ENCODE measurements at regions not wholly inside any gene's neighbourhood (a gene's known extent, or its start where the extent isn't known, plus 50 kb on each side); places are given as distances from the start of the nearest gene placed in this dataset.

DNA sequence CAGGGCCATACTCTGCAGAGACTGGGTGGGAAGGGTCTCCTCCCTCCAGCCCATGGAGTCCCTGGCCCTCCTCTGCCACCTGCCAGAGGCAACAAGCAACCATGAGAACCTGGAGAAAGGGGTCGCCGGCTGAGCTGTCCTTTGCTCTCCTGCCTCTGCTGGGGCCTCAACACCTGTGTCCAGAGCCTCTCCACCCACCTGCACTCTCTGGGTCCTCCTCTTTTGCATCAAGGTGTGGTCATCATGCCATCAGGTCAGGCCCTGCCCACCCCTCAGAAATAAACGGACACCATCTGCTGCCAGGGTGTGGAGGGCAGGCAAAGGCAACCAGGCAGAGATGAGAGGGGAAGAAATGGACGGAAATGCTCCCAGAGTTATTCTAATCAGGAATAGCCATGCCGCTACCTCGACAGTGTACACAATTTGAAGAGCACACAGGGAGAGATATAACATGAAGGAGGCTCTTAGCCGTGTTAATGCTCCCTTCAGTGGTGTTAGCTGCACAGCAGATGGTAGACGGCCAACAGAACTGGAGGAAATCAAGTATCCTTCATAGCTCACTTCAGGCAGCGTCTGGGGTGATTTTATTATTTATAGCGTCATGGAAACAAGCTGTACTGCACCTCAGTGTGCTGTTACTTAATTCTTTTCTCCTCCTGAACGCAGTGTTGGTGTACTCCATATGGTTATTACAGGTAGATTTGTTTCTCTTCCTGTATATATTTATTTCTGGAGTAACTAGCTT is 247.9 kb downstream of the TSN start:
- no peak for FAIRE-seq

GRCh38 chr2:122007126-122007525 is 251.7 kb downstream of the TSN start:
- DNase-seq (ENCODE audit: insufficient read length, low spot score) = no peak
- no peak for FAIRE-seq

More for the DNA sequence above, 247.9 kb downstream of the TSN start:
- DNase-seq (ENCODE audit: insufficient read length, low spot score) = no peak

DNA sequence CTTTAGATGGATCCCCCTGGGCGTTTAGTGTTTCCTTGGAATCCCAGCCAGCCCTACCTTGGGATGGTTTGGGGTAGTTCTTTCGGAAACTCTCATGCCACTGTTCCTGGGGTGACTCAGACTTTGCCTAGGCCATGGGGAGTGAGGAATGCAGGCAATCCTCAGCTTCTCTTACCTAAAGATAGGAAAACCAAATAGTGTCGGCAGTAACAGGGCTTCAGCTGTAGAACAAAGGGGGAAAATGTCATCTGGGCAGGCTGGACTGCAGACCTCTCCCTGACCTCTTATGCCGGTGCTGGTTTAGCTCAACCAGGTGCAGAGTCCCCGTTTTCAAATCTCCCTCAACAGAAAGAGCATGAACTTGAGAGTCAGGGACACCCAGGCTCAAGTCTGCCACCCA is 252.1 kb downstream of the TSN start:
- no peak for FAIRE-seq

GRCh38 chr2:122009561-122009960 is 254.1 kb downstream of the TSN start:
- no peak for FAIRE-seq
- DNase-seq (ENCODE audit: insufficient read length, low spot score) = no peak

More for the DNA sequence above, 252.1 kb downstream of the TSN start:
- DNase-seq (ENCODE audit: insufficient read length, low spot score) = no peak

DNA sequence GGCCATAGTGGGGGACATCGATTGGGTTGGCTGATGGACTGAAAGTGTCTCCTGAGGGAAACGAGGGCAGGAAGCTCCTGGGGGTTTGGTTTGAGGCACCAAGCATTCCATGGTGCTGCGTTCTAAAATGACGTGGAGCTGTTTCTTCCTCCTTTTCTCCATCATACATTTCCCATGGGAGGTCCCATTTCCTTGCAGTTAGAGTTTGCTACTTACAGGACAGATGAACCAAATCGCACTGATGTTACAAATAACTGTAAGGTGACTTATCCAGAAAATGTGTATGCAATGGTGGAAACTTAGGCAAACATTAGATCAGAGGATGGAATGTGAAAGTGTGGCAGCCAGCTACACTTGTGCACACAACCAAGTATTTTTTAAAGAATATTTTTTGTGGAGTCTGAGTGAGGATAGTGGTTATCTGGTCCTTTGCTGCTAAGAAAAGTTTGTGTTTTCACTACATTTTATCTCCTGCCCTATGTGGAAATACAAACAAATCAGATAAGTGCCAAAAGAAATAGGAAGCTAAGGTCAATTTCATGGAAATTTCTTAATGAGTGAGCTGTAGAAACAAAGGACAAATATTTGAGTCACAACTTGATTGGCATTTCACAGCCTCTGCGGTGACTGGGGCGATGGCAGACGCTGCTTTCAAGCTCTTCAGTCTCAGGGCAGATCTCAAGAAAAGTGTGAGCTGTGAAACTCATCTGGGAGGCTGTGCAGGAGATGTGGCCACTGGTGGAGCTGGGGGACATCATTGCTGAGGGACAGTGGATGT is 256.2 kb downstream of the TSN start:
- DNase-seq (ENCODE audit: insufficient read length, low spot score) (no peak), FAIRE-seq (no peak)

GRCh38 chr2:122018736-122019135 is 263.3 kb downstream of the TSN start:
- DNase-seq (ENCODE audit: insufficient read length, low spot score) = no peak
- no peak for FAIRE-seq

DNA sequence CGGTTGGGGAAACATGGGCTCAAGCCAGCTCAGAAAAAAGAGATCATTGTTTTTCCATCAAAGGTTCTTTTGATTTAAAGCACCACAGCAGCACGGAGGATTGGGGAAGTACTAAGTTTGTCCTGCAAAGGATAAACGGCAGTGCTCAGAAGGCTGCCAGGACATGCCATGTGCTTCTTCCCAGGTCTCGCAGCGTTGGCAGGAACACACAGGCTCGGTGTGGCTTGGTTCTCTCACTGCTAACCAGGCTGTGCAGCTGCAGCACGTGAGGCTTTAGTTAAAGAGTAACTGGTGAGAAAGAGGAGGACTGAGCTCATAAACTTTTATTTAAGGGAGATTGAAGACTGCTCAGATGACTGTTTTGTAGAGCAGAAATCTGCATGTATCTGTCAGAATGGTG is 264.3 kb downstream of the TSN start:
- FAIRE-seq (no peak), DNase-seq (ENCODE audit: insufficient read length, low spot score) (no peak)

- FAIRE-seq (no peak), DNase-seq (ENCODE audit: insufficient read length, low spot score) (no peak)
Measured at GRCh38 chr2:122020377-122020776, 264.9 kb downstream of the TSN start.

DNA sequence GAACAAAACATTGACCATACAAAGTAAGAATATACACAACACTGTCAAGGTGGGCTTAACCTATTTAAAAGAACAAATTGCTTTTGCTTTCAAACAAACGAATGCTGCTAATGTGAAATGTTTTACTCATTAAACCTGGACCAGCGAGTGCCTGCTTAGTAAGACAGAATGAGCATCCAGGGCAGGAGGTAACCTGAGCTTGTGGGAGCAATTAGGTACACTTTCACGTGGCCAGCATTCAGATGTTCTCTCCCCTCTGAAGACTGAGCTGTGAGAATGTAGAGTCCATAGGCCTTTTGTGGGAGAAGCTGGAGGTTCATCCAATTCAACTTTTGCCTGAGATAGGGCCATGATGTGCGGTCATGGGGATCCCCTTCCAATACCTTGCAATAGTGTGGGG is 266.5 kb downstream of the TSN start:
- no peak for DNase-seq (ENCODE audit: insufficient read length, low spot score)
- FAIRE-seq = no peak

- no peak for FAIRE-seq
Measured at GRCh38 chr2:122022531-122022930, 267.1 kb downstream of the TSN start.

GRCh38 chr2:122023059-122023864 is 267.8 kb downstream of the TSN start:
- DNase-seq (ENCODE audit: insufficient read length, low spot score) (no peak), FAIRE-seq (no peak)

More at GRCh38 chr2:122022531-122022930, 267.1 kb downstream of the TSN start:
- DNase-seq (ENCODE audit: insufficient read length, low spot score) = no peak

DNA sequence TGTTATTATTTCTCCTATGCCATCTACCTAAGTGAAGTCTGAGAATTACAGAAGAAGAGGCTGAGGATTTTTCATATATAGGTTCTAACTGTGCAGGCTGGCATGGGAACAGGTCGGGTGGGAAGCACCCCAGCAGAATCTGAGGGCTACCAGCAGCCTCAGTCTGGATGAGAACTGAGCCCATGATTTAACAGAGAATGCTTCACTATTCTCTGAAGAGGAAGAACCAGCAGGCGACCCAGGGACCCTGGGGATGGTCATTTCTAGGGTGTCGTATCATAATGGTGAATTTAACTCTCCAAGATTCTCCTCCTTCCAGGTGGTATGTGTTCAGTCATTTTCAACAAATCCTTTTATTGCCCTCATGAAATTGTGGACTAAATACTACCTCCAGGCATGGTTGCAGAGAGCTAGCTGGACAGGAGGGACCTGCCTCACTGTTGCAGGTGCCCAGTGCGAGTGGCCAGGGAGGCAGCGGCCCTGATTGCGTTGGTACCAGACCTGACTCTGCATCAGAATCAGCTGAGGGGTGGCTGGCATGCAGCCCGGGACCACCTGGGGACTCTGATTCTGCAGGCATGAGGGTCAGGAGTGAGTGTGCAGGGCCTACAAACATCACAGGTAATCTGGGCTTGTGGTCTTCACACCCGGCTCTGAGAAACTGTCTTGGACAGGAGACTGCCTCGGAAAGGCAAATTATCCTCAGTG is 272.2 kb downstream of the TSN start:
- FAIRE-seq (no peak), DNase-seq (ENCODE audit: insufficient read length, low spot score) (no peak)

DNA sequence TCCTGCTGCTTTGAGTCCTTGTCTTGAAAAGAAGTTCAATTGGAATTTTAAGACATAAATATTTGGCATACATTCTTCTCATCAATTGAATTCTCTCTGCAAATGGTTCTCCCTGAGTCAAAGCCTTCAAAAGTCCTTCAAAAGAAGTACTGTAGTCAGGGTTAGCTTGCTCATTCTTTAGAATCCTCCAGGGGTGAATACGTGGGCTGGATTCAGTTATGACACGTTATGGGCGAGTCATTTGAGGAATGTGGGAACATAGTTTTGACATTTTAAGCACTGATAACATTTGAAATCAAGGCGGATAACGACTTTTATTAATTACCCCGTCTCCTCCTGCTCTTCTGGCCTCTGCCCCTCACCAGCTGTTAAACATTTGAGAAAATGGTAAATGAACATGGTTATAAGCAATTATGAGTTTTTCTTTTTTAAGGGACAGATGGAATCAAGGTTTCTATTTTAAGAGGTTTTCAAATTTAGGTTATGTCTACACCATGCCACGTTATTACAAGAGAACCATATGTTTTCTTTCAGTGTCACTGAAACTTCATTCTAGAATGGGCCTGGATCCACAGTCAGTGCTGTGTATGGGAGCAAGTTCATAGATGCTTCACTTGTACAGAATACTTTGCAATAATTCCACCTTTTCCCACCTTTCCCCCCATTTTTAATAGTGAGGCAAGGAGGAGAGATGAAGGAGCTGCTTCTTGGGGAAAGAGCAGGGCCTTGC is 273.1 kb downstream of the TSN start:
- DNase-seq (ENCODE audit: insufficient read length, low spot score) (no peak), FAIRE-seq (no peak)

DNA sequence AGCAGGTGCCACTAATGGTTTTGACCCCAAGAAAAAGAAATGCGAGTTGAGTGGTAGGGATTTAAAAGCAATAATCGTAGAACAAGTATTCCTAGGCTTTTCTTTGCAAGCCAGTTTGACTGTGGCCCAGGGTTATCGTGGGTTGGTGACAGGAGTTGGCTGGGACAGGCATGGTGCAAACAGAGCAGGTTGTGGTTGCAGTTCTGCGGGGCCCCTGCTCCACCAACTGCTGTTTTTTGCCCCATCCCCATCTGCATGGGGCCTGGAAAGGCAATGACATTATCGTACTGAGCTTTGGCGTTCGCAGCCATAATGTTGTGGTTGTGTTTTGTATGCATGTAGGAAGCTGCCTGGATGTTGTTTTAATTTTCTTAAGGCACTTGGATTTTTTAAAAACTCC is 274.0 kb downstream of the TSN start:
- FAIRE-seq = no peak
- no peak for DNase-seq (ENCODE audit: insufficient read length, low spot score)

DNA sequence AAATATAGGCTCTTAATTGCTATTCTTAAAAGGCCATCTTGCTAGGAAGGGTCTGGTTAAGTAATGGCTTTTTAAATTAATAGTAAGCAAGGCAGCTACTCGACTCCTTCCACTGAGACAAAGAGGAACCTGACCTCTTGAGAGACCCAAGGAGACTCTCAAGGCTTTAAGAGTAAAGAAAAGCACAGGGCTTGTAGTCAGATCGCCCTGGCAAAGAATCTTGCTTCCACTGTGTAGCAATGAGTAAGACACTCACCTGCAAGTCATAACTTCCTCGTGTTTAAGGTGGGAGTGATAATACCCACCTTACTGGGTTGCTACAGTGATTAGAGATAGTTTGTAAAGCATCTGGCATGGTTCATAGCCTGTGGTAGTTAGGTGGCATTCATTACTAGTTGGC is 274.5 kb downstream of the TSN start:
- no peak for FAIRE-seq
- DNase-seq (ENCODE audit: insufficient read length, low spot score) = no peak

DNA sequence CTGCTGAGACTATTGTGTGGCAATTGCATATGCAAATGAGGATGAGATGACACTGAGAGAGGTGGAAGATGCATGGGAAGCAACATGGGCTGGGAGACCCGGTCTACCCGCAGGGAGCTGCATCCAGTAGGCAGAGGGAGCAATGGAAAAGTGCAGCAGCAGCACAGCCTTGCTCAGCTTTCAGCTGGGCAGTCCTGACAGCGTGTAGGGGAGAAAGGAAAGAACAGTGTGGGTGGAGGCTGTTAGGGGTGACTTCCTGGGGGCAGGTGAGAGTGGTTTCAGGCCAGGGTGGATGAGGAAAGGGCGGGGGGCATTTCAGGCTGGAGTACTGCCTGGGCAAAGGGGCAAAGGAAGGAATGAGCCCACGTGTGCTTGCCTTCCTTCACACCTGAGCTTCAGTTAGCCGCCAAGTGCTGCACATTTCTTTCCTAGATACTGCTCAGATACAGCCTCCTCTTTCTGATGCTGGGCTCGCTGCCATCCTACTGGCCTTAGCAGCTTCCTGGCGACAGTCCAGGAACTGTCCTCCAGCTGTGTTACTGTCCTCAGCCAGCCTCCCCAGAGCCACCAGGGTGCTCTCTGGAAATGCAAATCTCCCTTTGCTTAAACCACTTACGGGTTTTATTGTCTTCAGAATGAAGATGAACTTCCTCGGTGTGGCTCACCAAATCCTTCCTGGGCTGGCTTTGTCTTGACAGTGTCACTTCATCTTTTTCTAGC is 276.3 kb downstream of the TSN start:
- DNase-seq (ENCODE audit: insufficient read length, low spot score) (no peak), FAIRE-seq (no peak)

DNA sequence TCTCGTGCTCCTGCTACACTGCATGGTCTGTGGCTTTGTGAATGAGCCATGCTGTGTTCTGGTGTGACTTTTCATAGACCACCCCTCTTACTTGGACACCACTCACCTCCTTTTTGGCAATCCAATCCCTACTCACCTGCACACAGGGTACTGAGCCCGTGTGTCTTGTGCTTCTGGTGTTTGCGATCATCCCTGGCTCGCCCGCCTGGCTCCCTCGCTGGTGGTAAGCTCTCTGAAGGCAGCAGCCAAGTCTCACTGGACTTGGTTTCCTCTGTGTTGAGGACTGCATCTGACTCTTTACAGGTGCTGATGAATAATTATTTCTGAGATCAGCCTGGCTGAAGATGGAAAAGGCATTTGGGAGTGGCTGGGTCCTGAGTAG is 276.8 kb downstream of the TSN start:
- FAIRE-seq = no peak

GRCh38 chr2:122033778-122034177 is 278.3 kb downstream of the TSN start:
- no peak for DNase-seq (ENCODE audit: insufficient read length, low spot score)
- no peak for FAIRE-seq

More for the DNA sequence above, 276.8 kb downstream of the TSN start:
- no peak for DNase-seq (ENCODE audit: insufficient read length, low spot score)

GRCh38 chr2:122034344-122034743 is 278.9 kb downstream of the TSN start:
- no peak for DNase-seq (ENCODE audit: insufficient read length, low spot score)
- no peak for FAIRE-seq
